ENCODE measurements at regions not wholly inside any gene's neighbourhood (a gene's known extent, or its start where the extent isn't known, plus 50 kb on each side); places are given as distances from the start of the nearest gene placed in this dataset.

DNA sequence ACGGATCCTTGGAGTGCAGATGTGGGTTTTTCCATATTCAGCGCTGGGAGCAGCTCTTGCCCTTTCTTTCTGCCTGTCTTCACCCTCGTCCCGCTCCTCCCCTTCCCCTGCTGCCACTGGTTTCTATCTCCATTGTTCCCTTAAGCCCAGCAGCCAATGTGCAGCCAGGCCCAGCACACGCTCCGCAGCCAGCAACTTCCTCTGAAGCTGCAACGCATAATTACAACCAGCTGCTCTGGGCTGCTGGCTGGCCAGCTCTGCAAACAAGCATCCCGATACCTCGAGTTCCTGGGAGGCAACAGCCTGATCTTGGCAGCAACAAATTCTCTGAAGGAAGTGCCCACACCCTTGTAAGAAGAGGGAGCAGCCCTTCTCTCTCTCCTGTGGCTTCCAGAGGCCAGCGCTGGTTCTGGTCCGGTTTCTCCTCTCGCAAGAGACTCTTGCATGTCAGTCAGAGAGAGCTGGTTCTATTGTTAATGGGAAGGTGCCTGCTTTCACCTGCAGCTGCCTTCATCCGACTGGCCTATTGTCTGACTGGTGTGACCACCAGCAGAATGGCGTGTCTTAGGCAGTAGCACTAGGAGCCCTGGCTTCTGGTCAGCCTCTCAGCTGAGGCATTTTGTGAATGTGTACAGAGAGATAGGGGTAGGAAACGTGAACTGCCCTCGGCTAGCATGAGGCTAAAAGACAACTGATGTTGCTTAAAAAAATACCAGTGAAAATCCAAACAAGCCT lies 83.8 kb upstream of the MAML3 start:
- Histone ChIP-seq H3K4me1 (ENCODE audit: low read depth, poor library complexity, severe bottlenecking) (peaks cover 94% of the 10 kb centered on the region), H3K36me3 (ENCODE audit: insufficient read depth) (no peaks in the 10 kb centered on the region), H3K27me3 (ENCODE audit: insufficient read depth, low read depth) (no peaks in the 10 kb centered on the region), H2AFZ (ENCODE audit: low read depth) (peak overlapping the region; percentile 62), H3K4me3 (IDR thresholded peaks at IDR 0.05; ENCODE audit: insufficient read depth, low read depth, low read length) (no peak overlapping the region), H3K79me2 (ENCODE audit: insufficient read depth, low read depth) (no peaks in the 10 kb centered on the region), H4K20me1 (ENCODE audit: insufficient read depth) (no peaks in the 10 kb centered on the region), H3K27ac (peak overlapping the region; percentile 75), H3K4me2 (peak overlapping the region; percentile 67), H3K9ac (peak overlapping the region; percentile 34; the same call in 1 of the 2 replicates)
- TF ChIP-seq CTCF (conservative IDR thresholded peaks at IDR 0.05; ENCODE audit: low read depth, low read length), result no peak

GRCh38 chr4:140236654-140237169 lies 82.7 kb upstream of the MAML3 start:
- Histone ChIP-seq H3K36me3 (ENCODE audit: insufficient read depth) (no peaks in the 10 kb centered on the region), H3K9ac (no peak overlapping the region), H3K4me1 (ENCODE audit: low read depth, poor library complexity, severe bottlenecking) (peaks cover 83% of the 10 kb centered on the region), H3K4me2 (peak overlapping the region; percentile 67; the same call in 1 of the 2 replicates), H3K27ac (peak overlapping the region; percentile 75), H3K4me3 (IDR thresholded peaks at IDR 0.05; ENCODE audit: insufficient read depth, low read depth, low read length) (no peak overlapping the region), H3K79me2 (ENCODE audit: insufficient read depth, low read depth) (no peaks in the 10 kb centered on the region), H3K27me3 (ENCODE audit: insufficient read depth, low read depth) (no peaks in the 10 kb centered on the region), H2AFZ (ENCODE audit: low read depth) (peak overlapping the region; percentile 62; the same call in 1 of the 2 replicates), H4K20me1 (ENCODE audit: insufficient read depth) (no peaks in the 10 kb centered on the region)
- TF ChIP-seq CTCF (conservative IDR thresholded peaks at IDR 0.05; ENCODE audit: low read depth, low read length), result no peak

- H3K27ac ChIP-seq, result no peak overlapping the region
- H2AFZ ChIP-seq (ENCODE audit: low read depth), result no peak overlapping the region; the same call in 1 of the 2 replicates
- no peaks in the 10 kb centered on the region for H3K79me2 ChIP-seq (ENCODE audit: insufficient read depth, low read depth)
- H4K20me1 ChIP-seq (ENCODE audit: insufficient read depth), result no peaks in the 10 kb centered on the region
- H3K36me3 ChIP-seq (ENCODE audit: insufficient read depth), result no peaks in the 10 kb centered on the region
- TF ChIP-seq CTCF (conservative IDR thresholded peaks at IDR 0.05; ENCODE audit: low read depth, low read length), result no peak
- no peak overlapping the region for H3K4me3 ChIP-seq (IDR thresholded peaks at IDR 0.05; ENCODE audit: insufficient read depth, low read depth, low read length)
- H3K9ac ChIP-seq, result no peak overlapping the region
- no peak overlapping the region for H3K4me2 ChIP-seq
- peaks cover 63% of the 10 kb centered on the region for H3K4me1 ChIP-seq (ENCODE audit: low read depth, poor library complexity, severe bottlenecking)
- H3K27me3 ChIP-seq (ENCODE audit: insufficient read depth, low read depth), result no peaks in the 10 kb centered on the region
Observed at GRCh38 chr4:140234697-140235060, 80.7 kb upstream of the MAML3 start.

DNA sequence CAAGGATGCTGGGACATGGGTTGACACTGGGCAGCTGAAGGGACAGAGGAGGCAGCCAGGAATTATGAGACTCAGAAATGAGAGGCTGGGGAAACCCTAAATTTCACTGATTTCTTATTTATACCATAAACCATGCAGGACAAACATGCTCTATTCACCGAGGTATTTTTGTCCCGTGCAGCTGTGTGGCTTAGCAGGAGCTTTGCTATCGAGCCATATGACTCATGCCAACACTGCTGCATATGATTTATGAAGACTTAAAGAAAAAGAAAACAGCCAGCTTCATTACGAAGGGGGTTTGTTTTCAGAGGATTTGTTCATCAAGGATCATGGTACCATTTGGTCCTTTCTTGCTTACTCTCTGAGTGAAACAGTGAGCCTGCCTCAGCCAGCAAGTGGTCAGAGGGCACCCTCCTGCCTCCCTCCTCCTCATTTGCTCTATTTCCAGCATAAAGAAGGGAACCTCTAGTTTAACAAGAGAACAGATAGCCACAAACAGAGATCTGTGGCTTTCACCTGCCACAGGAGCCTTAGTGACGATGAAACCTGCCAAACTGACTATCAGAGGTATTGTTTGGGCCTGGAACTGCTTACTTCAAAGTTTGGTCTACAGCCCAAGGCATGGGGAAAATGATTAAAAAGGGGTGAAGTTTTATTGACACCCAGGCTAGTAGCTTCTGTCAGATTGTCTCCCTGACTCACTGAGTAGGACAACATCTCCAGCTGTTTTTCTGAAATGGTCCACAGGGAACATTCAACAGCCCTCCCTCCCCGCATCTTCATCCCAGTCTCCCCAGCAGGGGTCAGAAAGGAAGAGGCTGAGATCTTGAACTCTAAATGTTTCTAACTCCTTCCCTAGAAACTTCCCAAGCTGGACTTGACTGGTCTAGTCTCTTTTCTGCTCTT lies 80.1 kb upstream of the MAML3 start:
- Histone ChIP-seq H2AFZ (ENCODE audit: low read depth) (peak overlapping the region; percentile 42), H3K4me3 (IDR thresholded peaks at IDR 0.05; ENCODE audit: insufficient read depth, low read depth, low read length) (no peak overlapping the region), H3K4me1 (ENCODE audit: low read depth, poor library complexity, severe bottlenecking) (peaks cover 57% of the 10 kb centered on the region), H3K79me2 (ENCODE audit: insufficient read depth, low read depth) (no peaks in the 10 kb centered on the region), H3K36me3 (ENCODE audit: insufficient read depth) (no peaks in the 10 kb centered on the region), H3K4me2 (peak overlapping the region; percentile 8), H3K27ac (peak overlapping the region; percentile 42; the same call in 1 of the 2 replicates), H3K27me3 (ENCODE audit: insufficient read depth, low read depth) (no peaks in the 10 kb centered on the region), H4K20me1 (ENCODE audit: insufficient read depth) (no peaks in the 10 kb centered on the region), H3K9ac (no peak overlapping the region)
- TF ChIP-seq CTCF (conservative IDR thresholded peaks at IDR 0.05; ENCODE audit: low read depth, low read length), result no peak

Measured in KMS-11 (cell line).